HepG2 (cell line): ENCODE measurements at regions not wholly inside any gene's neighbourhood (a gene's known extent, or its start where the extent isn't known, plus 50 kb on each side); places are given as distances from the start of the nearest gene placed in this dataset.

ENCODE experiments used
- HNRNPK ChIP-seq: fragments of 200-400 bp; formaldehyde crosslinking; IDR thresholded peaks from 2 replicates; pipeline ENCODE4 v1.6.1; 2018; ENCODE audit warnings: low read length, low read depth, moderate library complexity, mild to moderate bottlenecking; ENCODE audit not compliant: poor library complexity, severe bottlenecking
- MAFG ChIP-seq: sonication (generic); formaldehyde crosslinking; IDR thresholded peaks from 2 replicates; pipeline ENCODE4 v1.5.1; 2020; ENCODE audit warnings: mild to moderate bottlenecking, missing genetic modification reagents
- NPAS2 ChIP-seq: sonication (generic); formaldehyde crosslinking; IDR thresholded peaks from 2 replicates; pipeline ENCODE4 v1.8.0; 2022; ENCODE audit warnings: mild to moderate bottlenecking, missing genetic modification reagents, borderline replicate concordance
- RFX3 ChIP-seq: IDR thresholded peaks from 2 replicates; pipeline ENCODE4 v1.6.1; 2016; ENCODE audit warnings: missing biosample characterization, missing genetic modification reagents
- ZKSCAN1 ChIP-seq: fragments of 150-350 bp; IDR thresholded peaks from 2 replicates; pipeline ENCODE4 v1.6.1; 2014; ENCODE audit warnings: low read length
- ZNF30 ChIP-seq: sonication (generic); formaldehyde crosslinking; IDR thresholded peaks from 2 replicates; pipeline ENCODE4 v1.5.0; 2020; ENCODE audit warnings: mild to moderate bottlenecking, missing genetic modification reagents
- ZNF550 ChIP-seq: sonication (generic); formaldehyde crosslinking; IDR thresholded peaks from 2 replicates; pipeline ENCODE4 v1.4.0; 2020; ENCODE audit warnings: mild to moderate bottlenecking, missing genetic modification reagents, borderline replicate concordance
- ZNF670 ChIP-seq: sonication (generic); formaldehyde crosslinking; IDR thresholded peaks from 2 replicates; pipeline ENCODE4 v1.8.0; 2022; ENCODE audit warnings: mild to moderate bottlenecking, missing genetic modification reagents, borderline replicate concordance
- ZNF75D ChIP-seq: sonication (generic); formaldehyde crosslinking; IDR thresholded peaks from 2 replicates; pipeline ENCODE4 v1.8.1; 2023; ENCODE audit warnings: missing genetic modification reagents, mild to moderate bottlenecking, borderline replicate concordance
- TF ChIP-seq, protein P1 (sequence below): sonication (generic); formaldehyde crosslinking; IDR thresholded peaks from 2 replicates; pipeline ENCODE4 v1.4.0; 2020; ENCODE audit warnings: low read depth, mild to moderate bottlenecking, missing genetic modification reagents
- TF ChIP-seq, protein P2 (sequence below): IDR thresholded peaks from 2 replicates; pipeline ENCODE4 v1.6.1; 2016; ENCODE audit warnings: low read depth, borderline replicate concordance
- TF ChIP-seq, protein P3 (sequence below): sonication (generic); formaldehyde crosslinking; IDR thresholded peaks from 2 replicates; pipeline ENCODE4 v1.5.0; 2020; ENCODE audit warnings: missing genetic modification reagents
- TF ChIP-seq, protein P4 (sequence below): IDR thresholded peaks from 2 replicates; pipeline ENCODE4 v1.6.1; 2016; ENCODE audit warnings: mild to moderate bottlenecking, missing biosample characterization, missing genetic modification reagents
- TF ChIP-seq, protein P5 (sequence below): sonication (generic); formaldehyde crosslinking; IDR thresholded peaks from 2 replicates; pipeline ENCODE4 v1.4.0; 2020; ENCODE audit warnings: missing genetic modification reagents
- TF ChIP-seq, protein P6 (sequence below): sonication (generic); formaldehyde crosslinking; IDR thresholded peaks from 2 replicates; pipeline ENCODE4 v1.4.0; 2020; ENCODE audit warnings: missing genetic modification reagents, borderline replicate concordance
- TF ChIP-seq, protein P7 (sequence below): IDR thresholded peaks from 2 replicates; pipeline ENCODE4 v1.6.1; 2016; ENCODE audit warnings: low read depth
- TF ChIP-seq, protein P8 (sequence below): sonication (generic); formaldehyde crosslinking; IDR thresholded peaks from 2 replicates; pipeline ENCODE4 v1.4.0; 2020; ENCODE audit warnings: low read depth, mild to moderate bottlenecking, missing genetic modification reagents

DNA sequence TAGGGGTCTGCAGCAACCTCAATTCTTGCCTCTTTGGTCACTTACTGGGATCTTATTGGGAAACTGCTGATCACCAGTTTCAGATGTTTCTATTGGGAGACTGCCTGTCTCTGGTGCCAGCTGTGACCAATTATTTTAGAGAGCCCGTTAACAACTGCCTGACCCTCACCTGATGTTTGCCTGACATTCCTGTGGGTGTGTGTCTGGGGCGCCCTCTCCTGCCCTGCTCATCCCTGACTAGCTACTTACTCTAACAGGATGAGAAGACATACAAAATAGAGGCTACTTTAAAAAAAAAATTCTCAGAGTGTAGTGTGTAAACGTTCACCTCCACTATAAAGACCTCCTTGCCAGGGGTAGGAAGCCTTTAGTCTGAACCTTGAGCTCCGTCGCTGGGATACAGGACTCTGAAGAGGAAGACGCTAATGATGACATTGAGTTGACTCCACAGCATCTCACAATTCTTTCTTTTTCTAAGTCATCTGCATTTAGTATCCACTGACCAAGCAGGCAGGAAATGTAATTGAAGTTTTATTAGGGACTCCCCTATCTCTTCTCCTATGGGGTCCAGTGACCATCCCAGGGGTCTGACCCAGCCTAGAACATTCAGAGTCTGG is 54.6 kb upstream of the DDR1 start (continued):
- TF ChIP-seq, protein P1, sequence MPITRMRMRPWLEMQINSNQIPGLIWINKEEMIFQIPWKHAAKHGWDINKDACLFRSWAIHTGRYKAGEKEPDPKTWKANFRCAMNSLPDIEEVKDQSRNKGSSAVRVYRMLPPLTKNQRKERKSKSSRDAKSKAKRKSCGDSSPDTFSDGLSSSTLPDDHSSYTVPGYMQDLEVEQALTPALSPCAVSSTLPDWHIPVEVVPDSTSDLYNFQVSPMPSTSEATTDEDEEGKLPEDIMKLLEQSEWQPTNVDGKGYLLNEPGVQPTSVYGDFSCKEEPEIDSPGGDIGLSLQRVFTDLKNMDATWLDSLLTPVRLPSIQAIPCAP (CRISPR knock-in tag) = no peak
- TF ChIP-seq, protein P2, sequence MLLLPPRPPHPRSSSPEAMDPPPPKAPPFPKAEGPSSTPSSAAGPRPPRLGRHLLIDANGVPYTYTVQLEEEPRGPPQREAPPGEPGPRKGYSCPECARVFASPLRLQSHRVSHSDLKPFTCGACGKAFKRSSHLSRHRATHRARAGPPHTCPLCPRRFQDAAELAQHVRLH (CRISPR knock-in tag) = 0 out of 2 replicates have a peak, but pooled peaks have one; percentile 22
- TF ChIP-seq RFX3 (CRISPR knock-in tag) = no peak
- no peak for TF ChIP-seq MAFG (CRISPR knock-in tag)
- TF ChIP-seq NPAS2 (CRISPR knock-in tag) = 0 out of 2 replicates have a peak, but pooled peaks have one; percentile 20
- no peak for TF ChIP-seq HNRNPK
- TF ChIP-seq ZNF550 = no peak
- TF ChIP-seq, protein P3, sequence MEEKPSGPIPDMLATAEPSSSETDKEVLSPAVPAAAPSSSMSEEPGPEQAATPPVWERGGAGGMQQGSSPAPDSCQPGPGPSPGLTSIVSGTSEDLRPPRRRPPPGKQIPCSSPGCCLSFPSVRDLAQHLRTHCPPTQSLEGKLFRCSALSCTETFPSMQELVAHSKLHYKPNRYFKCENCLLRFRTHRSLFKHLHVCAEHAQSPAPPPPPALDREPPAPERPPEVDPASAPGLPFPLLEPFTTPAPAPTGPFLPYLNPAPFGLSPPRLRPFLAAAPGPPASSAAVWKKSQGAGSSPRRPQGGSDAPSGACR (CRISPR knock-in tag) = no peak
- no peak for TF ChIP-seq ZNF75D (CRISPR knock-in tag)
- TF ChIP-seq, protein P4, sequence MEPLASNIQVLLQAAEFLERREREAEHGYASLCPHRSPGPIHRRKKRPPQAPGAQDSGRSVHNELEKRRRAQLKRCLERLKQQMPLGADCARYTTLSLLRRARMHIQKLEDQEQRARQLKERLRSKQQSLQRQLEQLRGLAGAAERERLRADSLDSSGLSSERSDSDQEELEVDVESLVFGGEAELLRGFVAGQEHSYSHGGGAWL (CRISPR knock-in tag) = no peak
- no peak for TF ChIP-seq ZNF30 (CRISPR knock-in tag)
- no peak for TF ChIP-seq ZNF670 (CRISPR knock-in tag)
- TF ChIP-seq, protein P5, sequence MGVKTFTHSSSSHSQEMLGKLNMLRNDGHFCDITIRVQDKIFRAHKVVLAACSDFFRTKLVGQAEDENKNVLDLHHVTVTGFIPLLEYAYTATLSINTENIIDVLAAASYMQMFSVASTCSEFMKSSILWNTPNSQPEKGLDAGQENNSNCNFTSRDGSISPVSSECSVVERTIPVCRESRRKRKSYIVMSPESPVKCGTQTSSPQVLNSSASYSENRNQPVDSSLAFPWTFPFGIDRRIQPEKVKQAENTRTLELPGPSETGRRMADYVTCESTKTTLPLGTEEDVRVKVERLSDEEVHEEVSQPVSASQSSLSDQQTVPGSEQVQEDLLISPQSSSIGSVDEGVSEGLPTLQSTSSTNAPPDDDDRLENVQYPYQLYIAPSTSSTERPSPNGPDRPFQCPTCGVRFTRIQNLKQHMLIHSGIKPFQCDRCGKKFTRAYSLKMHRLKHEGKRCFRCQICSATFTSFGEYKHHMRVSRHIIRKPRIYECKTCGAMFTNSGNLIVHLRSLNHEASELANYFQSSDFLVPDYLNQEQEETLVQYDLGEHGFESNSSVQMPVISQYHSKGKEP (CRISPR knock-in tag) = no peak
- TF ChIP-seq ZKSCAN1 = no peak
- TF ChIP-seq, protein P6, sequence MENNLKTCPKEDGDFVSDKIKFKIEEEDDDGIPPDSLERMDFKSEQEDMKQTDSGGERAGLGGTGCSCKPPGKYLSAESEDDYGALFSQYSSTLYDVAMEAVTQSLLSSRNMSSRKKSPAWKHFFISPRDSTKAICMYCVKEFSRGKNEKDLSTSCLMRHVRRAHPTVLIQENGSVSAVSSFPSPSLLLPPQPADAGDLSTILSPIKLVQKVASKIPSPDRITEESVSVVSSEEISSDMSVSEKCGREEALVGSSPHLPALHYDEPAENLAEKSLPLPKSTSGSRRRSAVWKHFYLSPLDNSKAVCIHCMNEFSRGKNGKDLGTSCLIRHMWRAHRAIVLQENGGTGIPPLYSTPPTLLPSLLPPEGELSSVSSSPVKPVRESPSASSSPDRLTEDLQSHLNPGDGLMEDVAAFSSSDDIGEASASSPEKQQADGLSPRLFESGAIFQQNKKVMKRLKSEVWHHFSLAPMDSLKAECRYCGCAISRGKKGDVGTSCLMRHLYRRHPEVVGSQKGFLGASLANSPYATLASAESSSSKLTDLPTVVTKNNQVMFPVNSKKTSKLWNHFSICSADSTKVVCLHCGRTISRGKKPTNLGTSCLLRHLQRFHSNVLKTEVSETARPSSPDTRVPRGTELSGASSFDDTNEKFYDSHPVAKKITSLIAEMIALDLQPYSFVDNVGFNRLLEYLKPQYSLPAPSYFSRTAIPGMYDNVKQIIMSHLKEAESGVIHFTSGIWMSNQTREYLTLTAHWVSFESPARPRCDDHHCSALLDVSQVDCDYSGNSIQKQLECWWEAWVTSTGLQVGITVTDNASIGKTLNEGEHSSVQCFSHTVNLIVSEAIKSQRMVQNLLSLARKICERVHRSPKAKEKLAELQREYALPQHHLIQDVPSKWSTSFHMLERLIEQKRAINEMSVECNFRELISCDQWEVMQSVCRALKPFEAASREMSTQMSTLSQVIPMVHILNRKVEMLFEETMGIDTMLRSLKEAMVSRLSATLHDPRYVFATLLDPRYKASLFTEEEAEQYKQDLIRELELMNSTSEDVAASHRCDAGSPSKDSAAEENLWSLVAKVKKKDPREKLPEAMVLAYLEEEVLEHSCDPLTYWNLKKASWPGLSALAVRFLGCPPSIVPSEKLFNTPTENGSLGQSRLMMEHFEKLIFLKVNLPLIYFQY (CRISPR knock-in tag) = 0 out of 2 replicates have a peak, but pooled peaks have one; percentile 33
- TF ChIP-seq, protein P7, sequence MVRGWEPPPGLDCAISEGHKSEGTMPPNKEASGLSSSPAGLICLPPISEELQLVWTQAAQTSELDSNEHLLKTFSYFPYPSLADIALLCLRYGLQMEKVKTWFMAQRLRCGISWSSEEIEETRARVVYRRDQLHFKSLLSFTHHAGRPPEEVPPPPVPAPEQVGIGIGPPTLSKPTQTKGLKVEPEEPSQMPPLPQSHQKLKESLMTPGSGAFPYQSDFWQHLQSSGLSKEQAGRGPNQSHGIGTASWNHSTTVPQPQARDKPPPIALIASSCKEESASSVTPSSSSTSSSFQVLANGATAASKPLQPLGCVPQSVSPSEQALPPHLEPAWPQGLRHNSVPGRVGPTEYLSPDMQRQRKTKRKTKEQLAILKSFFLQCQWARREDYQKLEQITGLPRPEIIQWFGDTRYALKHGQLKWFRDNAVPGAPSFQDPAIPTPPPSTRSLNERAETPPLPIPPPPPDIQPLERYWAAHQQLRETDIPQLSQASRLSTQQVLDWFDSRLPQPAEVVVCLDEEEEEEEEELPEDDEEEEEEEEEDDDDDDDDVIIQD (CRISPR knock-in tag) = no peak
- TF ChIP-seq, protein P8, sequence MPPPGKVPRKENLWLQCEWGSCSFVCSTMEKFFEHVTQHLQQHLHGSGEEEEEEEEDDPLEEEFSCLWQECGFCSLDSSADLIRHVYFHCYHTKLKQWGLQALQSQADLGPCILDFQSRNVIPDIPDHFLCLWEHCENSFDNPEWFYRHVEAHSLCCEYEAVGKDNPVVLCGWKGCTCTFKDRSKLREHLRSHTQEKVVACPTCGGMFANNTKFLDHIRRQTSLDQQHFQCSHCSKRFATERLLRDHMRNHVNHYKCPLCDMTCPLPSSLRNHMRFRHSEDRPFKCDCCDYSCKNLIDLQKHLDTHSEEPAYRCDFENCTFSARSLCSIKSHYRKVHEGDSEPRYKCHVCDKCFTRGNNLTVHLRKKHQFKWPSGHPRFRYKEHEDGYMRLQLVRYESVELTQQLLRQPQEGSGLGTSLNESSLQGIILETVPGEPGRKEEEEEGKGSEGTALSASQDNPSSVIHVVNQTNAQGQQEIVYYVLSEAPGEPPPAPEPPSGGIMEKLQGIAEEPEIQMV = no peak
